ENCODE measurements at regions not wholly inside any gene's neighbourhood (a gene's known extent, or its start where the extent isn't known, plus 50 kb on each side); places are given as distances from the start of the nearest gene placed in this dataset.

- TF ChIP-seq, protein P1, sequence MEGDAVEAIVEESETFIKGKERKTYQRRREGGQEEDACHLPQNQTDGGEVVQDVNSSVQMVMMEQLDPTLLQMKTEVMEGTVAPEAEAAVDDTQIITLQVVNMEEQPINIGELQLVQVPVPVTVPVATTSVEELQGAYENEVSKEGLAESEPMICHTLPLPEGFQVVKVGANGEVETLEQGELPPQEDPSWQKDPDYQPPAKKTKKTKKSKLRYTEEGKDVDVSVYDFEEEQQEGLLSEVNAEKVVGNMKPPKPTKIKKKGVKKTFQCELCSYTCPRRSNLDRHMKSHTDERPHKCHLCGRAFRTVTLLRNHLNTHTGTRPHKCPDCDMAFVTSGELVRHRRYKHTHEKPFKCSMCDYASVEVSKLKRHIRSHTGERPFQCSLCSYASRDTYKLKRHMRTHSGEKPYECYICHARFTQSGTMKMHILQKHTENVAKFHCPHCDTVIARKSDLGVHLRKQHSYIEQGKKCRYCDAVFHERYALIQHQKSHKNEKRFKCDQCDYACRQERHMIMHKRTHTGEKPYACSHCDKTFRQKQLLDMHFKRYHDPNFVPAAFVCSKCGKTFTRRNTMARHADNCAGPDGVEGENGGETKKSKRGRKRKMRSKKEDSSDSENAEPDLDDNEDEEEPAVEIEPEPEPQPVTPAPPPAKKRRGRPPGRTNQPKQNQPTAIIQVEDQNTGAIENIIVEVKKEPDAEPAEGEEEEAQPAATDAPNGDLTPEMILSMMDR (IDR thresholded peaks at IDR 0.05): no peak
- H3K36me3 ChIP-seq (ENCODE audit: insufficient read depth, low read length): no peaks in the 10 kb centered on the region
- ChIA-PET CTCF (no interaction called here), POLR2A (no interaction called here)
- intact Hi-C loops (cut with DNase I, micrococcal nuclease): no loop called here
- no peaks in the 10 kb centered on the region for H3K36me3 Mint-ChIP-seq (ENCODE audit: low read depth)
- no peaks in the 10 kb centered on the region for H3K4me1 Mint-ChIP-seq (ENCODE audit: low read depth)
- H3K27ac ChIP-seq (ENCODE audit: low read depth in 1 of 2, low read length in 2 of 2): no peak overlapping the region
- H3K4me3 Mint-ChIP-seq: no peak overlapping the region
- DNase-seq: no peak
- H3K27me3 ChIP-seq (ENCODE audit: control insufficient read depth in 1 of 2, insufficient read depth in 2 of 2, low read length in 2 of 2): no peaks in the 10 kb centered on the region
- no peak overlapping the region for H3K4me3 ChIP-seq (ENCODE audit: low read length)
- no peaks in the 10 kb centered on the region for H3K4me1 ChIP-seq (ENCODE audit: insufficient read depth, low read length)
- peaks cover 0 to 20% of the 10 kb centered on the region in 2 experiments for H3K9me3 ChIP-seq (ENCODE audit: control insufficient read depth in 1 of 2, insufficient read depth in 1 of 2, low read length in 2 of 2)
- no peaks in the 10 kb centered on the region for H3K27me3 Mint-ChIP-seq
- H3K9me3 Mint-ChIP-seq: peaks cover 2% of the 10 kb centered on the region
- no peak for ATAC-seq (ENCODE audit: poor library complexity)
- H3K27ac Mint-ChIP-seq: no peak overlapping the region
Observed at GRCh38 chr3:191637611-191638010, 176.6 kb downstream of the PYDC2 start.

DNA sequence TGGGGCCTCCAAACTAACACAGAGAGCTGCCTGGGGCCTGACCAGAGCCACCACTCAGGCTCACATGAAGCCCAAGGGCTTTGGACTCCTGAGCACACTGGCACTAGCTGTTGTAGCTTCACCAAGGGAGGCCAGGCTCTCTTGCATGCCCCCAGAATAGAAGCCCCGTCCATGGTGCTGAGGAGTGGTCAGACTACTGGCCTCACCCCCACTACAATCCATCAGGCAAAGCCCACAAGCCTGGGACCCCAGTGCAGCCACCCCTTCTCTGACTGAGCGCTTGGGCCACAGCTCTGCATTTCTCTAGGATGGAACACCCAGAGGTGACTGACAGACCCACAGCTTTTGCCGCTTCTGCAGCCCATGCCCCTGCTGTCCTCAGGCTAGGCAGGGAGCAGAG, 180.8 kb downstream of the PYDC2 start:
- ATAC-seq (ENCODE audit: poor library complexity): no peak
- Histone ChIP-seq H3K27me3 (ENCODE audit: control insufficient read depth in 1 of 2, insufficient read depth in 2 of 2, low read length in 2 of 2) (no peaks in the 10 kb centered on the region), H3K4me3 (ENCODE audit: low read length) (no peak overlapping the region), H3K27ac (ENCODE audit: low read depth in 1 of 2, low read length in 2 of 2) (no peak overlapping the region), H3K36me3 (ENCODE audit: insufficient read depth, low read length) (no peaks in the 10 kb centered on the region), H3K9me3 (ENCODE audit: control insufficient read depth in 1 of 2, insufficient read depth in 1 of 2, low read length in 2 of 2) (peaks cover 0 to 19% of the 10 kb centered on the region in 2 experiments), H3K4me1 (ENCODE audit: insufficient read depth, low read length) (no peaks in the 10 kb centered on the region)
- no peaks in the 10 kb centered on the region for H3K36me3 Mint-ChIP-seq (ENCODE audit: low read depth)
- H3K4me3 Mint-ChIP-seq: no peak overlapping the region
- POLR2A ChIA-PET: no interaction called here
- H3K27me3 Mint-ChIP-seq: no peaks in the 10 kb centered on the region
- no peak for DNase-seq
- no peak overlapping the region for H3K27ac Mint-ChIP-seq
- H3K9me3 Mint-ChIP-seq: peaks cover 9% of the 10 kb centered on the region
- no peaks in the 10 kb centered on the region for H3K4me1 Mint-ChIP-seq (ENCODE audit: low read depth)
- TF ChIP-seq, protein P1 (IDR thresholded peaks at IDR 0.05): no peak
- intact Hi-C loops (cut with DNase I, micrococcal nuclease): no loop called here
- CTCF ChIA-PET: no interaction called here

- Mint-ChIP-seq H3K36me3 (ENCODE audit: low read depth) (no peaks in the 10 kb centered on the region), H3K27ac (no peak overlapping the region), H3K27me3 (no peaks in the 10 kb centered on the region), H3K4me3 (no peak overlapping the region), H3K4me1 (ENCODE audit: low read depth) (no peaks in the 10 kb centered on the region), H3K9me3 (peaks cover 10% of the 10 kb centered on the region)
- DNase-seq (no peak), ATAC-seq (ENCODE audit: poor library complexity) (no peak)
- ChIA-PET CTCF (no interaction called here), POLR2A (no interaction called here)
- no peak overlapping the region for H3K4me3 ChIP-seq (ENCODE audit: low read length)
- no peak overlapping the region for H3K27ac ChIP-seq (ENCODE audit: low read depth in 1 of 2, low read length in 2 of 2)
- intact Hi-C loops (cut with DNase I, micrococcal nuclease): no loop called here
- H3K36me3 ChIP-seq (ENCODE audit: insufficient read depth, low read length): no peaks in the 10 kb centered on the region
- H3K4me1 ChIP-seq (ENCODE audit: insufficient read depth, low read length): no peaks in the 10 kb centered on the region
- H3K9me3 ChIP-seq (ENCODE audit: control insufficient read depth in 1 of 2, insufficient read depth in 1 of 2, low read length in 2 of 2): peaks cover 0 to 19% of the 10 kb centered on the region in 2 experiments
- TF ChIP-seq, protein P1 (IDR thresholded peaks at IDR 0.05): no peak
- no peaks in the 10 kb centered on the region for H3K27me3 ChIP-seq (ENCODE audit: control insufficient read depth in 1 of 2, insufficient read depth in 2 of 2, low read length in 2 of 2)
Observed at GRCh38 chr3:191644291-191644690, 183.3 kb downstream of the PYDC2 start.
